H1 (cell line): ENCODE measurements at regions not wholly inside any gene's neighbourhood (a gene's known extent, or its start where the extent isn't known, plus 50 kb on each side); places are given as distances from the start of the nearest gene placed in this dataset.

Experiments used
- CTCF ChIA-PET: fragments of 300-600 bp; sonication (Branson Sonifier 250); formaldehyde crosslinking; loops from one replicate; lab custom pipeline; 2021; ENCODE audit not compliant: partially characterized antibody; lab: Charles Lee
- POLR2A ChIA-PET: fragments of 300-600 bp; sonication (Branson Sonifier 250); formaldehyde crosslinking; loops from one replicate; lab custom pipeline; 2021; ENCODE audit warnings: inconsistent platforms; ENCODE audit not compliant: partially characterized antibody; lab: Charles Lee
- DNase-seq, 2 experiments: peaks; one replicate each; pipeline versions ENCODE4 v3.0.0 to v3.0.0-alpha.2; 2010 to 2022; ENCODE audit warnings: low spot score in 2 of 2, low read depth in 1 of 2, mixed read lengths in 1 of 2
- FAIRE-seq: peaks from 2 replicates; lab custom pipeline; 2011; peaks lifted over from hg19 to GRCh38; lab: Jason Lieb, UNC
- H2AFZ ChIP-seq: 2 replicates; pipeline ENCODE4 v1.8.1; 2012; ENCODE audit warnings: low read length, inconsistent platforms
- H2AK5ac ChIP-seq: 2 replicates; pipeline ENCODE4 v1.6.1; 2013; ENCODE audit warnings: low read depth, low read length
- H2BK120ac ChIP-seq: replicated peaks from 2 replicates; pipeline ENCODE3; 2013; ENCODE audit warnings: low read depth, low read length, inconsistent platforms
- H2BK12ac ChIP-seq: 2 replicates; pipeline ENCODE4 v1.6.1; 2013; ENCODE audit warnings: low read depth, low read length
- H2BK15ac ChIP-seq: 2 replicates; pipeline ENCODE4 v1.6.1; 2013; ENCODE audit warnings: low read length
- H2BK20ac ChIP-seq: 2 replicates; pipeline ENCODE4 v1.6.1; 2013; ENCODE audit warnings: low read length
- H2BK5ac ChIP-seq: 2 replicates; pipeline ENCODE4 v1.6.1; 2013; ENCODE audit warnings: low read depth, low read length
- H3K14ac ChIP-seq: 2 replicates; pipeline ENCODE4 v1.6.1; 2013; ENCODE audit warnings: inconsistent platforms; ENCODE audit not compliant: insufficient read length
- H3K18ac ChIP-seq: 2 replicates; pipeline ENCODE4 v1.6.1; 2013; ENCODE audit warnings: low read length; ENCODE audit errors: extremely low read depth
- H3K23ac ChIP-seq: 2 replicates; pipeline ENCODE4 v1.6.1; 2013; ENCODE audit warnings: inconsistent platforms; ENCODE audit not compliant: insufficient read length
- H3K23me2 ChIP-seq: 2 replicates; pipeline ENCODE4 v1.6.1; 2013; ENCODE audit warnings: low read depth, low read length
- H3K27ac ChIP-seq: 2 replicates; pipeline ENCODE4 v1.6.1; 2011; ENCODE audit warnings: low read depth, low read length, inconsistent platforms
- H3K27me3 ChIP-seq, 4 experiments: replicated peaks in 1 of 4; 1 replicate in 1 of 4; 2 replicates in 3 of 4; pipeline versions ENCODE4 v1.6.1 to v1.8.1; 2011 to 2013; ENCODE audit warnings: low read length in 3 of 4, mild to moderate bottlenecking in 3 of 4, inconsistent platforms in 2 of 4, mixed read lengths in 2 of 4, moderate library complexity in 1 of 4; ENCODE audit not compliant: control insufficient read depth in 3 of 4, insufficient read depth in 3 of 4; ENCODE audit errors: extremely low read depth in 1 of 4
- H3K36me3 ChIP-seq, 4 experiments: 2 replicates each; pipeline versions ENCODE4 v1.6.1 to v1.8.1; 2011 to 2013; ENCODE audit warnings: mild to moderate bottlenecking in 4 of 4, low read length in 3 of 4, moderate library complexity in 2 of 4, control low read depth in 1 of 4, inconsistent platforms in 1 of 4; ENCODE audit not compliant: insufficient read depth in 4 of 4, control insufficient read depth in 2 of 4
- H3K4ac ChIP-seq: replicated peaks from 2 replicates; pipeline ENCODE3; 2013; ENCODE audit warnings: low read length, low read depth, mixed read lengths, inconsistent platforms; ENCODE audit not compliant: insufficient read length
- H3K4me1 ChIP-seq, 4 experiments: replicated peaks in 1 of 4; 1 replicate in 1 of 4; 2 replicates in 3 of 4; pipeline versions ENCODE4 v1.6.1 to v1.8.1; 2011 to 2013; ENCODE audit warnings: low read length in 3 of 4, inconsistent platforms in 2 of 4, mixed read lengths in 1 of 4; ENCODE audit not compliant: insufficient read depth in 4 of 4, control insufficient read depth in 3 of 4
- H3K4me2 ChIP-seq, 2 experiments: 2 replicates each; pipeline versions ENCODE4 v1.6.1 to v1.8.1; 2011 to 2013; ENCODE audit warnings: low read depth in 2 of 2, low read length in 2 of 2, control low read depth in 1 of 2, inconsistent platforms in 1 of 2, mild to moderate bottlenecking in 1 of 2; ENCODE audit not compliant: insufficient read depth in 1 of 2
- H3K4me3 ChIP-seq, 4 experiments: fragments of 200-600, 300-600 bp in 1 of 4; sonication (generic), shearing (Covaris generic), sonication (Bioruptor Twin) in 1 of 4; 2 replicates each; pipeline versions ENCODE4 v1.5.1 to v1.8.1; 2011 to 2016; ENCODE audit warnings: low read length in 4 of 4, low read depth in 3 of 4, control low read depth in 2 of 4, inconsistent platforms in 2 of 4, mild to moderate bottlenecking in 2 of 4, mixed read lengths in 1 of 4, moderate library complexity in 1 of 4; ENCODE audit not compliant: insufficient read depth in 2 of 4; ENCODE audit errors: extremely low read depth in 1 of 4
- H3K56ac ChIP-seq: replicated peaks from 2 replicates; pipeline ENCODE3; 2013; ENCODE audit warnings: low read depth, mild to moderate bottlenecking, mixed read lengths, low read length, inconsistent platforms; ENCODE audit not compliant: insufficient read length
- H3K79me1 ChIP-seq: 2 replicates; pipeline ENCODE4 v1.6.1; 2013; ENCODE audit warnings: low read depth, low read length, control low read depth
- H3K79me2 ChIP-seq, 2 experiments: 2 replicates each; pipeline versions ENCODE4 v1.6.1 to v1.8.1; 2012 to 2013; ENCODE audit warnings: low read length in 2 of 2, mild to moderate bottlenecking in 2 of 2, inconsistent platforms in 1 of 2; ENCODE audit not compliant: insufficient read depth in 2 of 2, control insufficient read depth in 1 of 2
- H3K9ac ChIP-seq, 4 experiments: replicated peaks in 1 of 4; 1 replicate in 1 of 4; 2 replicates in 3 of 4; pipeline versions ENCODE4 v1.6.1 to v1.8.1; 2011 to 2013; ENCODE audit warnings: low read depth in 3 of 4, low read length in 3 of 4, control low read depth in 2 of 4, mild to moderate bottlenecking in 2 of 4, moderate library complexity in 2 of 4, inconsistent platforms in 1 of 4; ENCODE audit errors: extremely low read depth in 1 of 4
- H3K9me3 ChIP-seq, 2 experiments: 2 replicates each; pipeline versions ENCODE4 v1.6.1 to v1.8.1; 2012 to 2013; ENCODE audit warnings: mild to moderate bottlenecking in 2 of 2, moderate library complexity in 2 of 2, control low read depth in 1 of 2, inconsistent platforms in 1 of 2, low read depth in 1 of 2, low read length in 1 of 2, mixed read lengths in 1 of 2; ENCODE audit not compliant: insufficient read depth in 2 of 2
- H4K20me1 ChIP-seq, 2 experiments: replicated peaks in 1 of 2; 2 replicates each; pipeline versions ENCODE3 to v1.8.1; 2011 to 2013; ENCODE audit warnings: inconsistent platforms in 2 of 2, low read length in 2 of 2, mild to moderate bottlenecking in 1 of 2; ENCODE audit not compliant: insufficient read depth in 2 of 2, control insufficient read depth in 1 of 2
- H4K5ac ChIP-seq: 2 replicates; pipeline ENCODE4 v1.6.1; 2013; ENCODE audit warnings: low read length, low read depth, mixed read lengths, inconsistent platforms; ENCODE audit not compliant: insufficient read length
- H4K8ac ChIP-seq: 2 replicates; pipeline ENCODE4 v1.8.0; 2013; ENCODE audit warnings: mild to moderate bottlenecking, moderate library complexity, low read length, inconsistent platforms; ENCODE audit not compliant: insufficient read depth; ENCODE audit errors: extremely low read depth
- H4K91ac ChIP-seq: replicated peaks from 2 replicates; pipeline ENCODE3; 2013; ENCODE audit warnings: low read length, mixed read lengths, inconsistent platforms; ENCODE audit not compliant: insufficient read length
- CBX8 ChIP-seq: fragments of 300-800, 300-1000 bp; sonication (generic); IDR thresholded peaks from 2 replicates; pipeline ENCODE4 v1.7.1; 2016; ENCODE audit warnings: low read depth, low read length, borderline replicate concordance
- CHD1 ChIP-seq: IDR thresholded peaks from 2 replicates; pipeline ENCODE4 v1.6.1; 2012; ENCODE audit warnings: low read depth, low read length, improper control_type of control experiment
- HDAC2 ChIP-seq, 2 experiments: fragments of 300-600 bp in 1 of 2; sonication (generic) in 1 of 2; IDR thresholded peaks; 2 replicates each; pipeline ENCODE4 v1.6.1; 2011 to 2012; ENCODE audit warnings: low read depth in 2 of 2, low read length in 2 of 2, mild to moderate bottlenecking in 2 of 2, moderate library complexity in 2 of 2, borderline replicate concordance in 1 of 2, inconsistent platforms in 1 of 2
- RXRA ChIP-seq: IDR thresholded peaks from 2 replicates; pipeline ENCODE4 v1.6.1; 2011; ENCODE audit warnings: low read depth, mild to moderate bottlenecking, low read length, moderate library complexity; ENCODE audit not compliant: insufficient read depth
- SAP30 ChIP-seq: fragments of 300-600 bp; sonication (generic); IDR thresholded peaks from 2 replicates; pipeline ENCODE4 v1.7.1; 2012; ENCODE audit warnings: low read length, moderate library complexity, mild to moderate bottlenecking, inconsistent platforms; ENCODE audit not compliant: insufficient read depth, insufficient replicate concordance
- SIN3A ChIP-seq, 2 experiments: IDR thresholded peaks in 1 of 2; conservative IDR thresholded peaks in 1 of 2; 2 replicates each; pipeline ENCODE4 v1.6.1; 2011 to 2012; ENCODE audit warnings: low read length in 2 of 2, improper control_type of control experiment in 1 of 2, low read depth in 1 of 2, mild to moderate bottlenecking in 1 of 2
- whole genome bisulfite sequencing, 2 experiments: shearing (Covaris generic) in 1 of 2; methylation state at CpG; one replicate each; pipeline versions ENCODE4 v1.1.6 to v1.1.7; 2013 to 2015; ENCODE audit warnings: low lambda C conversion rate in 2 of 2, mixed read lengths in 2 of 2, inconsistent platforms in 1 of 2, low coverage in 1 of 2, missing lambda C conversion rate in 1 of 2; ENCODE audit not compliant: insufficient replicate concordance in 2 of 2, insufficient coverage in 1 of 2, insufficient read length in 1 of 2; ENCODE audit errors: extremely low coverage in 1 of 2, missing lambda C conversion rate in 1 of 2; 5-methylcytosine and 5-hydroxymethylcytosine counted together
- TF ChIP-seq, protein P1 (sequence below): IDR thresholded peaks from 2 replicates; pipeline ENCODE4 v1.6.1; 2012; ENCODE audit warnings: inconsistent platforms

GRCh38 chr5:67815455-67816391 lies 399.8 kb upstream of the PIK3R1 start:
- 91% methylated on average over 10 of the region's 10 CpGs; no CpG with 5 or more reads in 1 of the 2 experiments for WGBS, 2 experiments
- no peak overlapping the region for H3K56ac ChIP-seq
- H3K79me1 ChIP-seq: no peaks in the 10 kb centered on the region; the same call in 1 of the 2 replicates
- DNase-seq: no peak
- ChIA-PET POLR2A (no interaction called here), CTCF (no interaction called here)
- peak overlapping the region in 1 of 2 experiments; percentile 67; a peak in 1 of 4 replicates for H3K4me2 ChIP-seq
- no peak for FAIRE-seq
- no peaks in the 10 kb centered on the region; a peak in 2 of 7 replicates for H3K4me1 ChIP-seq
- no peak overlapping the region for H3K23ac ChIP-seq
- H4K20me1 ChIP-seq: no peaks in the 10 kb centered on the region
- no peak overlapping the region for H4K8ac ChIP-seq
- no peak overlapping the region for H2BK20ac ChIP-seq
- no peaks in the 10 kb centered on the region; a peak in 2 of 4 replicates for H3K79me2 ChIP-seq
- no peak overlapping the region for H2BK15ac ChIP-seq
- no peak overlapping the region for H3K4me3 ChIP-seq
- H3K23me2 ChIP-seq: no peaks in the 10 kb centered on the region
- H2BK12ac ChIP-seq: no peak overlapping the region
- no peak overlapping the region for H4K5ac ChIP-seq
- H2AK5ac ChIP-seq: no peak overlapping the region
- H3K4ac ChIP-seq: no peak overlapping the region
- H3K27me3 ChIP-seq: no peaks in the 10 kb centered on the region
- no peak overlapping the region for H3K14ac ChIP-seq
- no peak overlapping the region; the same call in 1 of the 2 replicates for H3K18ac ChIP-seq
- H3K9ac ChIP-seq: no peak overlapping the region
- no peak overlapping the region for H2BK5ac ChIP-seq
- H4K91ac ChIP-seq: no peak overlapping the region
- H3K36me3 ChIP-seq: no peaks in the 10 kb centered on the region
- no peak overlapping the region for H2AFZ ChIP-seq
- no peaks in the 10 kb centered on the region for H3K9me3 ChIP-seq
- no peak overlapping the region for H2BK120ac ChIP-seq
- H3K27ac ChIP-seq: no peak overlapping the region
- TF ChIP-seq CHD1 (no peak), SIN3A (conservative IDR thresholded peaks at IDR 0.05 in 1 of 2, IDR thresholded peaks at IDR 0.05 in 1 of 2; ENCODE audit: low read depth in 1 of 2, low read length in 2 of 2) (no peak), RXRA (no peak), HDAC2 (IDR thresholded peaks at IDR 0.05; ENCODE audit: borderline replicate concordance in 1 of 2, low read depth in 2 of 2, low read length in 2 of 2) (no peak), CBX8 (no peak), SAP30 (no peak)
- TF ChIP-seq, protein P1, sequence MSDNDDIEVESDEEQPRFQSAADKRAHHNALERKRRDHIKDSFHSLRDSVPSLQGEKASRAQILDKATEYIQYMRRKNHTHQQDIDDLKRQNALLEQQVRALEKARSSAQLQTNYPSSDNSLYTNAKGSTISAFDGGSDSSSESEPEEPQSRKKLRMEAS: no peak
